Tibial nerve (tissue), 4 donors: ENCODE measurements at regions not wholly inside any gene's neighbourhood (a gene's known extent, or its start where the extent isn't known, plus 50 kb on each side); places are given as distances from the start of the nearest gene placed in this dataset.

Experiments
- EP300 ChIP-seq, 2 donors: sonication (generic); formaldehyde crosslinking; IDR thresholded peaks; one replicate each; pipeline ENCODE4 v1.6.1; 2017; ENCODE audit warnings: antibody characterized with exemption in 2 of 2, mild to moderate bottlenecking in 1 of 2
- POLR2A ChIP-seq, 2 donors: fragments of 450-650 bp; IDR thresholded peaks; one replicate each; pipeline ENCODE4 v1.6.1; 2017; ENCODE audit warnings: antibody characterized with exemption in 2 of 2, mild to moderate bottlenecking in 2 of 2, moderate library complexity in 2 of 2
- TF ChIP-seq, protein P1 (sequence below), 5 experiments: fragments of 200-600 bp in 3 of 5; fragments of 450-650 bp in 2 of 5; sonication (generic) in 3 of 5; IDR thresholded peaks; one replicate each; pipeline ENCODE4 v1.5.1; 2016 to 2019; ENCODE audit warnings: antibody characterized with exemption in 5 of 5, mild to moderate bottlenecking in 3 of 5, moderate library complexity in 2 of 5

DNA sequence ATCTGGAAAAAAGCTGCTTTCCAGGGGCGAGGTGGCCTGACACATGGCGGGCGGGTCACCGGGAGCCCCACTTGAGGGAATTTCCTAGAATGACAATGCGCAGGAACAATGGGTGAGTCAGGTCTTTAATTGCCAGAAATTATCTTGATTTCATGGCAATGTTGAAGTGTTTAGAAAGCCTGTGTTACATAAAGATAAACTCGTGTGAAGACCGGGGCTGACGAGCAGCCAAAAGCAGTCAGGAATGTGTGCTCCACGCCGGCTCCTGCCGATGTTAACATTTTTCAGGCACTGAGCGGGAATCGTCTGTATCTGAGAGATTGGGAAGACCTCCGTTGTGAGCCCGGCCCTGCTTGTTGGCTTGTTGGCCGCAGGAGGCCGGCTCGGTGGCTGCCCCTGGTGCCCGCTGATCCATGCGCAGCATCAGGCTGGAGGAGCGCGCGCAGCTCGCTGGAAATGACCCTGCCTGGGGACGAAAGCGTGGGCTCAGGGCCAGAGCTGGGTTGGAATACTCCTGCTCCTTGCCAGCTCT is 353.1 kb downstream of the FOXL1 start:
- TF ChIP-seq, protein P1, sequence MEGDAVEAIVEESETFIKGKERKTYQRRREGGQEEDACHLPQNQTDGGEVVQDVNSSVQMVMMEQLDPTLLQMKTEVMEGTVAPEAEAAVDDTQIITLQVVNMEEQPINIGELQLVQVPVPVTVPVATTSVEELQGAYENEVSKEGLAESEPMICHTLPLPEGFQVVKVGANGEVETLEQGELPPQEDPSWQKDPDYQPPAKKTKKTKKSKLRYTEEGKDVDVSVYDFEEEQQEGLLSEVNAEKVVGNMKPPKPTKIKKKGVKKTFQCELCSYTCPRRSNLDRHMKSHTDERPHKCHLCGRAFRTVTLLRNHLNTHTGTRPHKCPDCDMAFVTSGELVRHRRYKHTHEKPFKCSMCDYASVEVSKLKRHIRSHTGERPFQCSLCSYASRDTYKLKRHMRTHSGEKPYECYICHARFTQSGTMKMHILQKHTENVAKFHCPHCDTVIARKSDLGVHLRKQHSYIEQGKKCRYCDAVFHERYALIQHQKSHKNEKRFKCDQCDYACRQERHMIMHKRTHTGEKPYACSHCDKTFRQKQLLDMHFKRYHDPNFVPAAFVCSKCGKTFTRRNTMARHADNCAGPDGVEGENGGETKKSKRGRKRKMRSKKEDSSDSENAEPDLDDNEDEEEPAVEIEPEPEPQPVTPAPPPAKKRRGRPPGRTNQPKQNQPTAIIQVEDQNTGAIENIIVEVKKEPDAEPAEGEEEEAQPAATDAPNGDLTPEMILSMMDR (IDR thresholded peaks at IDR 0.05) = no peak
- TF ChIP-seq POLR2A (IDR thresholded peaks at IDR 0.05) (no peak), EP300 (IDR thresholded peaks at IDR 0.05) (peak in 1 of 2 donors; percentile 38)
